ENCODE measurements at regions not wholly inside any gene's neighbourhood (a gene's known extent, or its start where the extent isn't known, plus 50 kb on each side); places are given as distances from the start of the nearest gene placed in this dataset.

DNA sequence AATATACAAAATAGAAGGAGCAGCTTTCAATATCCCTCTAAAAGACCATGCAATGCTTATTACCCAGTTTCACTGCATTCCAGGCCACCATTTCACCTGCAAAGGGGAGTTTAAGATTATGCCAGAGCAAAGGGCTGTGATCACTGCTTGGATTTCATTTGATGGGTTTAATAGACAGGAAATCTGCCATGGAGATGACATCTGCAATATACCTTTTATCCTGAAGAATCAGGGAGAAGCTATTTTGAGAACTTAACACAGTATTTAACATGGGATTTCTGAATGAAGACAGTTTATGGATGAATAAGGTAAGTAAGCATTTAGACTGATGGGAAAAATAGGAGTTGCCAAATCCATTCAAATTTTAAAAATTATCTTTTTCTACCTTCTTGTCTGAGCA lies 303.0 kb upstream of the SLC8A1 start:
- no peak overlapping the region for H3K4me3 ChIP-seq (ENCODE audit: low read depth in 1 of 2, low read length in 2 of 2)
- H3K9ac ChIP-seq (ENCODE audit: low read depth in 1 of 2, low read length in 2 of 2): no peak overlapping the region
- H3K4me1 ChIP-seq (ENCODE audit: control insufficient read depth in 1 of 2, insufficient read depth in 2 of 2, low read length in 2 of 2): no peaks in the 10 kb centered on the region
- no peaks in the 10 kb centered on the region for H3K36me3 ChIP-seq (ENCODE audit: control insufficient read depth in 1 of 2, insufficient read depth in 2 of 2, low read length in 2 of 2)
- no peaks in the 10 kb centered on the region for H3K9me3 ChIP-seq (ENCODE audit: control insufficient read depth in 1 of 2, low read length in 2 of 2)
- H3K27ac ChIP-seq (ENCODE audit: low read depth, low read length): no peak overlapping the region
- no peaks in the 10 kb centered on the region for H3K27me3 ChIP-seq (ENCODE audit: control insufficient read depth in 1 of 2, insufficient read depth in 2 of 2, low read length in 2 of 2)

DNA sequence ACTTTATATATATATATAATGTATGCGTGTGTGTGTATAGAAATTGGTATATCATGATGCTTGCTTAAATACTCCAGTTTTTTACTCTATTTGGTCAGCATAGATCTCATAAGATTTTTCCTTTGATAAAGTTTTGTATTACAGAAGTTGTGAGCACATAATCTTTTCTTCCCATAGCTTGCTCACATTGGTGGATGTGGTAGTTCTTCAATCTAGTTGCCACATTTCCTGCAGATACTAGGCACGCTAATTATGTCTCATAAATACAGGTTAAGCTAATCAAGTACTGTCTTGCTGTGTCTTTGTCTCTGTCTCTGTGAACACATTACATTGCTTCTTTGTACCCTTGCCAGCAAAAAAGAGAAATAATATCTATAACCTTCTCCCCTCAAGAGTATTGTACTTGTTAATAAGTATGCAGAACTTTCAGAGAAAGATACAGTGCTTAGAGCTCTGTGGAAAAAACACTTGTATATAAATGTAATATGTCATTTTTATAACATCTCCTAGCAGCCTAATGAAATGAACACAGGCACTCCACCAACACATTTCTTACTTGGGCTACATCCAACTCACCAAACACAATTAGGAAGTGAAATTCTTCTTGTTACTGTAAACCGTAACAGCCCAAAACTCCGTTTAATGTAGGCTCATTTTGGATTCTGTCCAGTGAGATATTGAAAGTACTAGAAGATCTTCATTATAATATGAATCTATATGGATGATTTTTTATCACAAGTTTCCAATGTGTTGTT lies 306.7 kb upstream of the SLC8A1 start:
- H3K9ac ChIP-seq (ENCODE audit: low read depth in 1 of 2, low read length in 2 of 2): no peak overlapping the region
- H3K36me3 ChIP-seq (ENCODE audit: control insufficient read depth in 1 of 2, insufficient read depth in 2 of 2, low read length in 2 of 2): no peaks in the 10 kb centered on the region

DNA sequence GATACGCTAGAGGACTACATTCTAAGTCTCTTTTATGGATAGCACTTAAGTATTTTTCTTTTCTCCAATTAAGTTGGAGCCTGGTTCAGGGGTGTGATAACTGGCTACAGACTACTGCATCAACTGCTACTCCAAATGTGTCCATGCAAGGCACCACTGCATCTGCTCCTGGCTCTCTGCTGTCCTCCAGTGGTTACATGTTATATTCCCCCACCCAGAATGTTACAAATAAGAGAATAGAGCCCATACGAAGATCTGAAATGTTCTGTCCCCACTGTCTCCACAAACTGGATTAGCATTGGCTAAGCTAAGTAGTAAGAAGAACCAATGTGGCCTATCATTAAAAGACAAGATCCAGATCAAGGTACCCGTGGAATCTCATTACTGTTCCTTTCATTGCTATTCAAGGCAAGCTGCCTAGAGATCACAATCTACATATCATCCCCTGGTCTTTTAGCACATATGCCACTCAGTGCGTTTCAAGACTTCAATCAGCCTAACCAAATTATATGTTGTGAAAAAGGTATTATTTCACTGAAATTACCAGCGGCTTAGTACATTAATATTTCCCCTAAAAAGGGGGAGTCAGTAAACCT lies 308.3 kb upstream of the SLC8A1 start:
- H3K9me3 ChIP-seq (ENCODE audit: control insufficient read depth in 1 of 2, low read length in 2 of 2): no peaks in the 10 kb centered on the region

More for the DNA sequence above, 306.7 kb upstream of the SLC8A1 start:
- H3K27ac ChIP-seq (ENCODE audit: low read depth, low read length): no peak overlapping the region
- no peaks in the 10 kb centered on the region for H3K27me3 ChIP-seq (ENCODE audit: control insufficient read depth in 1 of 2, insufficient read depth in 2 of 2, low read length in 2 of 2)
- H3K4me1 ChIP-seq (ENCODE audit: control insufficient read depth in 1 of 2, insufficient read depth in 2 of 2, low read length in 2 of 2): no peaks in the 10 kb centered on the region
- H3K9me3 ChIP-seq (ENCODE audit: control insufficient read depth in 1 of 2, low read length in 2 of 2): no peaks in the 10 kb centered on the region
- no peak overlapping the region for H3K4me3 ChIP-seq (ENCODE audit: low read depth in 1 of 2, low read length in 2 of 2)

DNA sequence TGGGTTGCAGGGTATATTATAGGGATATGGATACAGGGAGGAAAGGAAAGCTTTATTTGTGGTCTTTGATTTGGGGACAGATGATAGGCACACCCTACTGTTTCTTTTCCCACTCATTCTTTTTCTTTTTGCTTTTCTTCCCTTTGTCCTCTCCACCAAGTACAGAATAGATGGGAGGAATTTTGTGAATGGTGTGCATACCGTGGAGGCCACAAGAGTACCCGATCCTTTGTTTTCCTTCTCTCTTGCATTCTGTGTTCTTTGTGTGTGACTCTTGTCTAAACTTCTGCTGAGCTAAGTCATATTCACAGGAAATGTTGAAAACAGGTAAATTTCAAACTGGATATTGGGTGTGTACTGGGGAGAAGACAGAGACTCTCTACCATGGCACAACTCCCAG lies 321.4 kb upstream of the SLC8A1 start:
- no peak overlapping the region for H3K9ac ChIP-seq (ENCODE audit: low read depth in 1 of 2, low read length in 2 of 2)
- no peaks in the 10 kb centered on the region for H3K36me3 ChIP-seq (ENCODE audit: control insufficient read depth in 1 of 2, insufficient read depth in 2 of 2, low read length in 2 of 2)
- no peaks in the 10 kb centered on the region for H3K9me3 ChIP-seq (ENCODE audit: control insufficient read depth in 1 of 2, low read length in 2 of 2)
- no peak overlapping the region for H3K4me3 ChIP-seq (ENCODE audit: low read depth in 1 of 2, low read length in 2 of 2)
- no peak overlapping the region for H3K27ac ChIP-seq (ENCODE audit: low read depth, low read length)
- H3K27me3 ChIP-seq (ENCODE audit: control insufficient read depth in 1 of 2, insufficient read depth in 2 of 2, low read length in 2 of 2): no peaks in the 10 kb centered on the region
- H3K4me1 ChIP-seq (ENCODE audit: control insufficient read depth in 1 of 2, insufficient read depth in 2 of 2, low read length in 2 of 2): no peaks in the 10 kb centered on the region

More for the DNA sequence above, 308.3 kb upstream of the SLC8A1 start:
- Histone ChIP-seq H3K27ac (ENCODE audit: low read depth, low read length) (no peak overlapping the region), H3K36me3 (ENCODE audit: control insufficient read depth in 1 of 2, insufficient read depth in 2 of 2, low read length in 2 of 2) (no peaks in the 10 kb centered on the region), H3K4me3 (ENCODE audit: low read depth in 1 of 2, low read length in 2 of 2) (no peak overlapping the region), H3K4me1 (ENCODE audit: control insufficient read depth in 1 of 2, insufficient read depth in 2 of 2, low read length in 2 of 2) (no peaks in the 10 kb centered on the region), H3K9ac (ENCODE audit: low read depth in 1 of 2, low read length in 2 of 2) (no peak overlapping the region), H3K27me3 (ENCODE audit: control insufficient read depth in 1 of 2, insufficient read depth in 2 of 2, low read length in 2 of 2) (no peaks in the 10 kb centered on the region)

DNA sequence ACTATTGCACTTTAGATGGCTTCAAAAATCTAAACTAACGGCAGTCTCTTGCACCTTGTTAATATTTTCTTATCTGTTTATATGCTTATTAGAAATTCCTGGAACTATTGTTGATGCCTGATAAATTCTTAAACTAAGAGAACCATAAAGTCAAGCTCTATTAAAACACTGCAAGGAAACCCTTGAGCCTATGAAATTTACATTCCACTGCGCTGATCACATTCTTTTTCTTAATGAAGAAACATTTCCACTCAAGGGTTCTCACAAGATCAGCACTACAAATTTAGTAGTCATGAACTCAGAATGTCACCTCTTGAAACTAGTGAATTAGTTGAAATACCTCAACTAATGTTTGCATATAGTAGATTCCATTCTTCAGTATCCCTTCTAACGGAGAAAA lies 331.8 kb upstream of the SLC8A1 start:
- Histone ChIP-seq H3K36me3 (ENCODE audit: control insufficient read depth in 1 of 2, insufficient read depth in 2 of 2, low read length in 2 of 2) (no peaks in the 10 kb centered on the region), H3K27me3 (ENCODE audit: control insufficient read depth in 1 of 2, insufficient read depth in 2 of 2, low read length in 2 of 2) (no peaks in the 10 kb centered on the region), H3K4me3 (ENCODE audit: low read depth in 1 of 2, low read length in 2 of 2) (no peak overlapping the region), H3K9me3 (ENCODE audit: control insufficient read depth in 1 of 2, low read length in 2 of 2) (no peaks in the 10 kb centered on the region), H3K4me1 (ENCODE audit: control insufficient read depth in 1 of 2, insufficient read depth in 2 of 2, low read length in 2 of 2) (peaks cover 0 to 8% of the 10 kb centered on the region in 2 donors), H3K9ac (ENCODE audit: low read depth in 1 of 2, low read length in 2 of 2) (no peak overlapping the region), H3K27ac (ENCODE audit: low read depth, low read length) (no peak overlapping the region)

DNA sequence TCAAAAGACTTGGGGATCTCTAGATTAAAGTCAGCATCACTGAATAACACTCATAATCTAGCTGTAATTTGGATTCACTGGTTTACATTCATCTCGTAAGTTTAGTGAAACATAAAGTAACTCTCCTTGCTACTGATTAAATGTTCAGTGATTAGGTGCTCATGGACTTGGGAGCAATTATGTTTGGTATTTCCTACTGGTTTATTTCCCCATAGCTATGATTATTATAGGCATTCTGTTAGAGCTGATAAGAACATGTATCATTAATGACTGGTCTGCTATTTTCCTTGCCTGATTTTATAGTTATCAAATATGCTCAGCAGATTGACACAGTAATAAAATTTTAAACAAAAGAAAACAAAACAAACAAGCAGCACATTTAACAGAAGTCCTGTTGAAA lies 334.7 kb upstream of the SLC8A1 start:
- Histone ChIP-seq H3K9ac (ENCODE audit: low read depth in 1 of 2, low read length in 2 of 2) (no peak overlapping the region), H3K4me1 (ENCODE audit: control insufficient read depth in 1 of 2, insufficient read depth in 2 of 2, low read length in 2 of 2) (peaks cover 0 to 8% of the 10 kb centered on the region in 2 donors), H3K36me3 (ENCODE audit: control insufficient read depth in 1 of 2, insufficient read depth in 2 of 2, low read length in 2 of 2) (no peaks in the 10 kb centered on the region), H3K27ac (ENCODE audit: low read depth, low read length) (no peak overlapping the region), H3K4me3 (ENCODE audit: low read depth in 1 of 2, low read length in 2 of 2) (no peak overlapping the region), H3K9me3 (ENCODE audit: control insufficient read depth in 1 of 2, low read length in 2 of 2) (no peaks in the 10 kb centered on the region), H3K27me3 (ENCODE audit: control insufficient read depth in 1 of 2, insufficient read depth in 2 of 2, low read length in 2 of 2) (no peaks in the 10 kb centered on the region)

DNA sequence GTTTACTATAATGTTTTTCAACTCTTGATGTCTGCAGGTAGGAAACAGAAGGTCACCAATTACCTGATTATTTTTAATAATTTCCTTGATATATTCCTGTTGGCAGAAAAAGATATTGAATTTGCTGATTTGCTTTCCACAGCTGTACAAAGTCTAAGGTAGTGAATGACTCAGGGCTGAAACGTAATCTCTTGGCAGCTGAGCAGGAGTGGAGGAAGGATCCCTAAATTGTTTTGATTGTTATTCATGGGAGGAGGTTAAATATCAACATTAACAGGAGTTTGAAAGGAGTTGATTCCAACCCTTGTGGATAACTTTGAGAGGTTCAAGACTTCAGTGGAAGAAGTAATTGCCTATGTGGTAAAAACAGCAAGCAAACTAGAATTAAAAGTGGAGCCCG lies 345.2 kb upstream of the SLC8A1 start:
- H3K9me3 ChIP-seq (ENCODE audit: control insufficient read depth in 1 of 2, low read length in 2 of 2): no peaks in the 10 kb centered on the region
- H3K4me3 ChIP-seq (ENCODE audit: low read depth in 1 of 2, low read length in 2 of 2): no peak overlapping the region
- no peaks in the 10 kb centered on the region for H3K36me3 ChIP-seq (ENCODE audit: control insufficient read depth in 1 of 2, insufficient read depth in 2 of 2, low read length in 2 of 2)
- no peak overlapping the region for H3K9ac ChIP-seq (ENCODE audit: low read depth in 1 of 2, low read length in 2 of 2)
- no peaks in the 10 kb centered on the region for H3K4me1 ChIP-seq (ENCODE audit: control insufficient read depth in 1 of 2, insufficient read depth in 2 of 2, low read length in 2 of 2)
- no peak overlapping the region for H3K27ac ChIP-seq (ENCODE audit: low read depth, low read length)
- no peaks in the 10 kb centered on the region for H3K27me3 ChIP-seq (ENCODE audit: control insufficient read depth in 1 of 2, insufficient read depth in 2 of 2, low read length in 2 of 2)

DNA sequence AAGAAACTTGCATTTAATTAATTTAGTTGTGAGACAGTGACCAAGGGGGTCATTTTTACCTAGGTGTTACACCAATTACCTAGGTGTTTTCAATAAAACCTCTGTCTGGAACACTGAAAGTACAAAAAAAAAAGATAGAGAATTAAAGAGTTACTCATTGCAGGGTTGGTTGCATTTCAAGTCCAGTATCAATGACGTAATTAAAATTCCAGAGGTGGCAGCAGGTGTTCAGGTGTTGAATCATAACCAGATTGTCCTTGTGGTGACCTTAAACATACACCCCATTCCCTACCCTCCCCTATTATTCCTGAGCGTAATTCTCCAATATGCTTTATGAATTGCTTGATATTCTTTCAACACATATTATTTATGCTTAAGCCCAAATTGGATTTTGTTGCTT lies 352.0 kb upstream of the SLC8A1 start:
- Histone ChIP-seq H3K9ac (ENCODE audit: low read depth in 1 of 2, low read length in 2 of 2) (no peak overlapping the region), H3K4me3 (ENCODE audit: low read depth in 1 of 2, low read length in 2 of 2) (no peak overlapping the region), H3K4me1 (ENCODE audit: control insufficient read depth in 1 of 2, insufficient read depth in 2 of 2, low read length in 2 of 2) (no peaks in the 10 kb centered on the region), H3K9me3 (ENCODE audit: control insufficient read depth in 1 of 2, low read length in 2 of 2) (no peaks in the 10 kb centered on the region), H3K27ac (ENCODE audit: low read depth, low read length) (no peak overlapping the region), H3K36me3 (ENCODE audit: control insufficient read depth in 1 of 2, insufficient read depth in 2 of 2, low read length in 2 of 2) (no peaks in the 10 kb centered on the region), H3K27me3 (ENCODE audit: control insufficient read depth in 1 of 2, insufficient read depth in 2 of 2, low read length in 2 of 2) (no peaks in the 10 kb centered on the region)

DNA sequence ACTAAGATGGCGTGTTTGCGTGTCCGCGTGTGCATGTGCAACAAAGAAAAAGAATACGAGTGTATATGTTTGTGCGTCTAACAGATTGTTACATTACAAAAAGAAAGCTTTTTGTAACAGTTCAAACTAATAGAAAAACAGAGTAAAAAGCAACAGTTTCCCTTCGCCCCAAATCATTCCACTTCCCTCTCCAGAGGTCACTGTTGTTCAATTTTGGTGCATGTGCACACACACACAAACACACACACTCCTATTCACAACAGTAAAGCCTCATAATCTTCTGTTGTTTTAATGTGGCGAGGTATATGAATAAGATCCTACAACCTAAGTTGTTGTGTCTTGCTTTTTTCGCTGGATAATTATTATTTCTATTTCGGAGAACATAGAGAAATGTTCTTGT lies 357.3 kb upstream of the SLC8A1 start:
- H3K27ac ChIP-seq (ENCODE audit: low read depth, low read length): no peak overlapping the region
- H3K4me1 ChIP-seq (ENCODE audit: control insufficient read depth in 1 of 2, insufficient read depth in 2 of 2, low read length in 2 of 2): no peaks in the 10 kb centered on the region
- H3K27me3 ChIP-seq (ENCODE audit: control insufficient read depth in 1 of 2, insufficient read depth in 2 of 2, low read length in 2 of 2): no peaks in the 10 kb centered on the region
- H3K4me3 ChIP-seq (ENCODE audit: low read depth in 1 of 2, low read length in 2 of 2): no peak overlapping the region
- no peak overlapping the region for H3K9ac ChIP-seq (ENCODE audit: low read depth in 1 of 2, low read length in 2 of 2)
- no peaks in the 10 kb centered on the region for H3K9me3 ChIP-seq (ENCODE audit: control insufficient read depth in 1 of 2, low read length in 2 of 2)
- H3K36me3 ChIP-seq (ENCODE audit: control insufficient read depth in 1 of 2, insufficient read depth in 2 of 2, low read length in 2 of 2): no peaks in the 10 kb centered on the region

DNA sequence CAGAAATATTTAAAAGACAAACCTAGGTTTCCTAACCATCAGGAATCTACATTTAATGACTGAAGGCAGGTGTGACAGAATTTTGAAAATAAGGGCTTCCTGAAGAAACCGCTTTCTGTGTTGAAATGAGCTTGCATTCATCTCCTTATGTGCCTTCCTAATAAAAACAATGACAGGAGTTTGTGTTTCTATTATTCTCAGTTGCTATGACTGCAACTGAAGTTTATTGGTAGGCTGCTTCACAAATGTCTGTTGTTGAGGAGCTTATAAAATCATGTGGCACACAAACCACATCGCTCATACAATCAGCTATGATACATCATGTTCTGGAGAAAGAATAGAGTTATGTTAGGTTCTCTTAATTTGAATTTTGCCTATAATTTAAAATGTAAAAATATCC lies 362.7 kb upstream of the SLC8A1 start:
- Histone ChIP-seq H3K36me3 (ENCODE audit: control insufficient read depth in 1 of 2, insufficient read depth in 2 of 2, low read length in 2 of 2) (no peaks in the 10 kb centered on the region), H3K4me3 (ENCODE audit: low read depth in 1 of 2, low read length in 2 of 2) (no peak overlapping the region), H3K27me3 (ENCODE audit: control insufficient read depth in 1 of 2, insufficient read depth in 2 of 2, low read length in 2 of 2) (no peaks in the 10 kb centered on the region), H3K9ac (ENCODE audit: low read depth in 1 of 2, low read length in 2 of 2) (no peak overlapping the region), H3K27ac (ENCODE audit: low read depth, low read length) (no peak overlapping the region), H3K4me1 (ENCODE audit: control insufficient read depth in 1 of 2, insufficient read depth in 2 of 2, low read length in 2 of 2) (no peaks in the 10 kb centered on the region), H3K9me3 (ENCODE audit: control insufficient read depth in 1 of 2, low read length in 2 of 2) (no peaks in the 10 kb centered on the region)
